GM21737 (cell line): ENCODE measurements at regions not wholly inside any gene's neighbourhood (a gene's known extent, or its start where the extent isn't known, plus 50 kb on each side); places are given as distances from the start of the nearest gene placed in this dataset.

ENCODE experiments used
- ATAC-seq: cut with Tn5 transposase; IDR thresholded peaks from one replicate; pipeline ENCODE4 v1.9.1; 2021; ENCODE audit warnings: mild to moderate bottlenecking, moderate library complexity; ENCODE audit not compliant: unreplicated experiment

DNA sequence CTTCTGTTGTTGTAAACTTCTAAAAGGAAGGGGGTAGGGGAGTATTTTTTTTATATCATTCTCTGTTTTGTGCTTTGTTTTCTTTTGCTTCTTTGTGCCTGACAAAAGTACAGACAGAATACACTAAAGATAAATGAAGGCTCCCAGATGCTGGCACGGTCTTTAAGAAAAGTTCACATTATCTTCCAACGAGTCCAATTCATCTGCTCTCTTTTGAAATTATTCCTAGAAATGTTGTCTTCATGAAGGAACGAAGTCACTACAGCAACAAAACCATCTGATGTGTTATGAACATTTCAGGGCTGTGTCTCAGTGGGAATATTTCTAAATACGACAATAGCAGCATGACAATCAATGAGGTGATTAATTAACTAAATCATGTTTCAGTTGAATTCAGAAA lies 813.8 kb upstream of the HTR2C start:
- ATAC-seq = no peak

DNA sequence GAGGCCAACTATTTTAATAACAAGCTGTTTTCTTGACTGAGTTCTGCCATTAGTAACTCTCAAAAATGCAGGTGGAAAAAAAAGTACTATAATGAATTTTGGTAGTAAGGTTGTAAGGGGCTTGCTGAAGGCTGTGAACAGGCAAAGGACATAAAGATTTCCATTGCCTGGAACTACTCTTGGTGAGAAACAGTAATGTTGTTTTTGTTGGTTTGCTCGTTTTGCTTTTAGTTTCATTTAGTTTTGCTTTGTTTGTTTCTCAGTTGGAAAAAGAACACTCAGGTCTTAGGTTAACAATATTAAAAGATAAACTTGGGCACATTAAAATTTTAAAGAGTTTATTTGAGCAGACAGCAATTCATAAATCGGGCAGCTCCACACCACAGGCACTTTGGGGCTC lies 824.5 kb upstream of the HTR2C start:
- no peak for ATAC-seq

DNA sequence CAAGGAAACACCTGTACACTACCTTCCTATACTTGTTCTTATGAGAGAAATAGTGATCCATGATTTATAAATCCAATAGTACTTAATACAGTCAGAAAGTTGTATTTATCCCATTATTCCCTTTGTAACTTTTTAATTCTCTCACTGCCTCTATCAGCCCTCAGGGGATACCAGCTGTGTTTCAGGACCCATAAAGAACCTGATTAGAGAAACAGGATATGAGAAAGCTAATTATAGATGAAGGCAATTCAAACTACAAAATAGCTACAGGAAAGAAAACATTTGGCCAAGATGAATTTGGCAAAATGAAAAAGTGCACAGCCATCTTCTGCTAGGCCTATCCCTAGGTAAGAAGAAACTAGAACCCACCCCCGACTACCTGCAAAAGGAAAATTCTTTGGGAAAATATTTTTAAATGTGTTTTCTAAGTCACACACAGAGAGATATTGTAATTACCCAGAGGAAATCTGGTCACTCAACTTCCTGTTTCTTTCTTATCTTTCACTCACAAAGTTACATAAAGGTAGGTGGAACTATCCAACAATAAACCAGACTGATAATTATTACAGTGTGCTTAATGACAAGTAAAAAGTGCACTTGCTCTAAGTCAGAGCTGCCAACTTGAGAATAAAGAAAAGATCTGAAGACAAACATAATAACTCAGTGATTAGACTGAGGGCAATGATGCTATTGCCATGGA lies 836.5 kb upstream of the HTR2C start:
- no peak for ATAC-seq

DNA sequence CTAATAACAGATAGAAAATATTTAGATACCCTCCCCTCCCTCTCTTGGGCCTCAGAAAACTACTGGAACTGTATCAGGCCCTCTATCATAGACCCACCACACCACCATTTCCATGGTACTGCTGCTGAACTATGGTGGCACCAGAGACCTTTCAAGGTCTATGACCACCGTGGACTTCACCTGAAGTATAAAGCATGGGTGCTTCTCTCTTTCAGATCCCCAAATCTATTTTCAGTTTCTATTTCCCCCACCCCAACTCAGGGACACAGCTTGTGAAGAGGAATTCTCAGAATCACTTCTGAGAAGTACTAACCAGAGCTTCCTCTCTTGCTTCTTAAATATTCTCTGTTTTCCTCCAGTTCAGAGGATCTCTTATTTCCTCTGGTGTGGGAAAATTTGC lies 840.8 kb upstream of the HTR2C start:
- ATAC-seq = no peak

DNA sequence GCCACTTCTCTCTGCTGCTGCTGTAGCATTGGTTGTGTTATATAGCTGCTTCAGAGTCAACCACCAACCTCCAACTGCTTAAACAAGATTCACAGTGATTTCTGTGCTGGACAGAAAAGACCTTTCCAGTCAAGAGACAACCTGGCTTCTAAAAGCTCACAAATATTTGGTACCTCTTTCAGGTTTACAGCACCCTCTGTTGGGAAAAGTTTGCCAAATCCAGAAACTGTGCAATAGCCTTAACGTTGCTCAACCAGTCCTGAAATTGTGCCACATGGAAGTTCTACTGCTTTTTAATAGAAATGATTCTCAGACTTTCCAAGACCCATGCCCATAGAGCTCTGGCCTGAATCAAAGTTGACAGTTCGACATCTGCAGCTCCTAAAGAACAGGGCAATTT lies 842.1 kb upstream of the HTR2C start:
- no peak for ATAC-seq

DNA sequence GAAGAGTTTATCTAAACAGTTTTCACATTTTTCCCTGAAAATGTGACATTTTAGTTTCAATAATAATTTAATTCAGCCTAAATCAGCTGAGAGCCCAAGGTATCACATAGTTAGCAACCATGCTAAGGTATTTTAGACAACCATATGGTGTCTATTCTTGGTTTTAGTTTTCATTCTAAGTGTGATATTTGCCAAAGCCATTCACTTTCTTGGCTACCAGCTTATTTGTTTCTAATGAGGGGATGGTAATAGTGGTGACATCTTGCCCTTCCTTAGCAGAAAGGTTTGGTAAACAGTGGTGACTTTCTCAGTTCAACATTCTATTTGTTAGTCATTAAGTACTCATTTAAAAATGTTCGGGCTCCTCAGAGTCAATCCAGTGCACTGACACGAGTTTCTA lies 854.9 kb upstream of the HTR2C start:
- no peak for ATAC-seq

DNA sequence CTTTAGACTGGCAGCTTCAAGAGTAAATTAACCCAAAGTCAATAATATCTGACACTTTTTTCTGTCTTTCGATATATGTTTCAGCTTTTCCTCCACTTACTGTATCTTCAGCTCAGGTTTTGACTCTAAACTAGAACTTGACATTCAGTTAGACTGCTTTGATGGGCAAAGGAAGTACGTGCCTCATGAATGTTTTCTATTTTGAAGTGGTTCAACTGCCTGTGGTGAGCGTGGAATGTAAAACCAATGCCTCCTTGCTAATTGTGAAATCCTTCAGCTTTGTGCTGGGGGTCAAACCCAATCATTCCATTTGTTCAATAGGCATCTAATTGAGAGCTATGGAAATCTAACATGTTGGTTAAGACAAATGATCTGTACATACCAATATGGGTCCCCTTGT lies 857.0 kb upstream of the HTR2C start:
- ATAC-seq = no peak

DNA sequence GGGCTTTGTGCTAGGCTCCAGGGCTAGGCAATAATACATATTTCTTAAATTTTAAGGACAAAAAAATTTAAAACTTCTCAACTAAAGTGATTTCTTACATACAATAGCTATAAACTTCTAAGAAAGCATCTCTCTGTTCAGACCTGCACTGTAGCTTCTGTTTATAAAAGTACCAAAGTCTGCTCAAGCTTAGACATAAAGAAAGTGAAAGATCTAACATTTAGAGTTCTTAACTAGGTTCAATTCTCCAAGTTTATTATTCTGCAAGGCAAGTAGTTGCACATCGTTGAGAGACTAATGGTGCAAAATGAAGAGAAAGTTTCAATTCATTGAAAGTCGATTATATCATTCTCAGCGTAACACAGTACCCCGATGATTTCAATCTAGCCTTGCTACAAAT lies 857.4 kb upstream of the HTR2C start:
- ATAC-seq = no peak

DNA sequence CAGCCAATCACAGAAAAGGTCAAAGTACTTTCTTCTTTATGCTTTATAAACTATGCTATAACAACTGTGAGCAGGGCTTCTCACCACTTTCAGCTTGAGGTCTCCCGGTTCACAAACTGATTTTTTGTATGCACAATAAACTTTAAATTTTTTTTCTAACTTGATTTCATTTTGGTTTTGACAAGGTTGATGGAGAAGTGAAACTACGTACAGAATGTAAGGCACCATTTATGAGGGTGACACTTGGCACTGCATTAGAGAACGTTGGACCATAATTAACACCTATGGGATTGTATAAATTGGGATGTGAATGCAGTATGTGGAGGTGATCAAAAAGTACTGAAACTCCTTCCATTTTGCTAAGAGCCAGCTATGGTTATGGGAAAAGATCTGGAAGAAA lies 857.9 kb upstream of the HTR2C start:
- ATAC-seq = no peak

DNA sequence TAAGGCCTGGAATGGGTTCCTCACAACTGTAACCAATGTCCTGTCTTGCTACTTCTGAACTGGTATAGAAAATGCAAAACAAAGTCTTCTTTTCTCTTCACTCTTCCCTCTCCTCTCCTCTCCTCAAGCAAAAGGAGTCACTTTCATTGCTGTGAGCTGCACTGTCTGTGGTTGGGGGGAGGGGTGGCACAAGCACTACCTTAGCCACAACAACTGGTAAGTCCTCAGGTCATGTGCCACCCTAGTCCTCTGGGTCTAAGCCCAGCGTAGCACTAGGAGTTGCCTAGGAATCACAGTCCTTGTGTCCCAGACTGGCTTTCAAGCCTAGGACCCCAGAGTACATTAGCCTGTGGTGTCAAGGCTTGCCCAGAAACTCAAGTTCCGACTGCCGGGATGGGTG lies 859.3 kb upstream of the AMOT start:
- ATAC-seq = no peak

DNA sequence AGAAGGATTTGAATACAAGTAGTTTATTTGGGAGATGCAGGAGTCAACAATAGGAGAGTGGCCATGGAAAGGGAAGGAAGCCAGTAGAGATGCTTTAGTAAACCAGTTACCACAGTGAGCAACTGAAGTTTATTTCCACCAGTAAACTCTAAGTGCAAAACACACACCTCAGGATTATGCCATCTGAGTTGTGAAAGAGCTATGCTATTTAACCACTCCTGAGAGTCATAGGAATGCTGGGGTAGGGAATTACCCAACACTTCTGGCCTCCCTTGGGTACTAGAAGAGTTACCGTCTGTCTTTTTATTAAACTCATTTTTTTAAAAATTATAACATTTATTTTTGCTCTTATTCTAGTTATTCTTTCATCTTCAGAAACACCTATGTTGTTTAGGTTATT lies 834.6 kb upstream of the AMOT start:
- no peak for ATAC-seq

DNA sequence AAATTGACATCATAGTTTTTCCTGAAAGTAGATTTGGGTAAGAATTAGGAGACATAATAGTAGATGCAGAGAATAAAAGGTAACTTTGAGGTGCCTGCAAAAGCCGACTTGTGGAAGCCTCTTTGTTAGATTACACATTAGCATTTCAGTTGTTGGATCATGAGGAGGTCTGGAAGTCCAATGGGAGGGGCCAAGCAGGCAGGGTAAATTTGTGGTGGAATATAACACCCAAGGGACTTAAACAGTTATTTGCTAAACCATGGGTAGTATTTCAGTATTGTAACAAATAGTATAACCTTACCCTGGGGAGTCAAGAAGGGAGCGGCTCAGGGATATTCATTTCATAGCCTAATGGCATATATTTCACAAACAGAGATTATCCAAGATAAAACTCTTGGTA lies 810.7 kb upstream of the AMOT start:
- ATAC-seq = no peak

DNA sequence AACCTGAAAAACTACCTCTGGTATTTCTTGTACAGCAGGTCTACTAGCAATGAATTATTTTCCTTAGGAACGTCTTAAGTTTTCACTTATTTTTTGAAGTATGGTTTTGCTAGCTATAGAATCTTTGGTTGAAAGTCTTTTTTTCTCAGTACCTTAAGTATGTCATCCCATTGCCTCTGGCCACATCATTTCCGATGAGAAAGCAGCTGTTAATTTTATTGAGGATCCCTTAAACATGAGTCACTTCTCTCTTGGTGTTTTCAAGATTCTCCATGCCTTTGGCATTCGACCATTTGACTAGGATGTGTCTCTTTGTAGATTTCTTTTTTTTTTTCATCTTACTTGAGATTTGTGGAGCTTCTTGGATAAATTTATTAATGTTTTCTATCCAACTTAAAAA lies 803.8 kb upstream of the AMOT start:
- no peak for ATAC-seq

DNA sequence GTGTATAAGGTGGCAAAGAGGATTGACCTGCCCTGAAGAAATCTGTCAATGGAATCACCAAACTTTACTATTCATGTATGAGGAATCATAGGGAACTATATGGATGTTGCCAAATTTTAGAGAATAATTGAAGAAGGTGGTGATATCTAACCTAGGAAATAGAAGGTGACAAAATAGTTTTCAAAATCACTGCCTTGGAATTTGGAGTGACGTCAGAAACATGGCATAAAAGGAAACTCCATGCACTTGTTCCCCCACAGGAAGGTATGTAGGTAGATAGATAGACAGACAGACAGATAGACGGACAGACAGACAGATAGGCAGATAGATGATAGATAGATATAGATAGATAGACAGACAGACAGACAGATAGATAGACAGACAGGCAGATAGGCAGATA lies 793.9 kb upstream of the AMOT start:
- ATAC-seq = no peak

DNA sequence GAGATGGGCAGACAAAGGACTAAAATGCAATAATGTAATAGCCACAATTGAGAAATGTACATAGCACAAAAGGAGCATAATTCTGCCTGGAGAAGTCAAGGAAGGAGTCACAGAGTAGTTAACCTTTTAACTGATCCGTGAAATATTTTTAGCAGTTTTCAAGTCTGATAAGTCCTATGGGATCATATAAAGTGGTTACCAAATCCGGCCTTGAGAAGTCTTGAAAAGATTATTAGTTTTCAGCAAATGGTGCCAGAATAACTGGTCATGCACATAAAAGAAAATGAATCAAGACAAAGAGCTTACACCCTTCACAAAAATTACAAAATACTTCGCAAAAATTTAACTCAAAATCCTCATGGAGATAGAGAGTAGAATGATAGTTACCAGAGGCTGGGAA lies 788.7 kb upstream of the AMOT start:
- no peak for ATAC-seq

DNA sequence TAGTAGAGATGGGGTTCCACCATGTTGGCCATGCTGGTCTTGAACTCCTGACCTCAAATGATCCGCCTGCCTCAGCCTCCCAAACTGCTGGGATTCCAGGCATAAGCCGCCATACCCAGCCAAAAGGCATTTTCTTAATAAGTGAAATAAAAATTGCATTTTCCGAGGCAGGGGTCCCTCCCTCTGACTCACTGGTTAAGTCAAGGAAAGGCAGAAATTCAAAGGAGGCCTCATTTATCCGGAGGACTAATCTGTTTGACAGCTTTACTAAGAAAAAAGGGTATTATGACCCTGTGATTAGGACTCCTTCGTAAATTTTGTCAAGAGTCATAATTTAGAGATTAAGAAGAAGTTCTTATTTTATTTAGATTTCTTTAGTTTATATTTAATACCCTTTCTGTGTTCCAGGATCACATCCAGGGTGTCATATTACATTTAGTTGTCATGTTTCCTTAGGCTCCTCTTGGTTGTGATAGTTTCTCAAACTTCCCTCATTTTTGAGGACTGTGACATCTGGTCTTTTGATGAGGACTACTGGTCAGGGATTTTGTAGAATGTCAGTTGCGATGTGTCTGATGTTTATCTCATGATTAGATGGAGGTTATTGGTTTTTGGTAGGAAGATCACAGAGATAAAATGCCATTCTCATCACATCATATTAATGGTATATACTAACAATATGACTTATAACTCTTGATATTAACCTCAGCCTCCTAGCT lies 753.7 kb upstream of the AMOT start:
- ATAC-seq = no peak

DNA sequence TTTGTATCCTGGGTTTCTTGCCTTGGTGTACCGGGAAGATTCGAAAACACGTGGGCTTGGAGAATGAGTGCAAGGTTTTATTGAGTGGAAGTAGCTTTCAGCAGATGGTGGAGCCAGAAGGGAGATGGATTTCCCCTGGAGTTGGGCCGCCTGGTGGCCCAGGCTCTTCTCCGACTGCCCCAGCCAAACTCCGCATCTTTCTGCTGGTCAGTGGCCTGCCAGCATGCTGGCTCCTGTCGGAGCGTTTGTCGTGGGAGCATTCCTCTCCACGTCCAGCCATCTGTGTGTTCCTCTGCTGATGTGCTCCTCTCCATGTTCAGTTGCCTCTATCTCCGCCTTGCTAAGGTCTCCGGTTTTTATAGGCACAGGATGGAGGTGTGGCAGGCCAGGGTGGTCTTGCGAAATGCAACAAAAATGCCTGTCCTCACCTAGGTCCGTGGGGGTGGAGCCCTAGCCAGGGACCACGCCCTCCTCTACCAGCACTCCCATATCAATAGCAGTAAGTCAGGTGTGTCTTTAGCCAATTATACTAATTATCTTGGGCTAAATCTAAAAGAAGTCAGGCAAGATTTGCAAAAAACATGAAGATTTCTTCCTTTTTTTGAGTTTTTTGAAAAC lies 745.8 kb upstream of the AMOT start:
- no peak for ATAC-seq

DNA sequence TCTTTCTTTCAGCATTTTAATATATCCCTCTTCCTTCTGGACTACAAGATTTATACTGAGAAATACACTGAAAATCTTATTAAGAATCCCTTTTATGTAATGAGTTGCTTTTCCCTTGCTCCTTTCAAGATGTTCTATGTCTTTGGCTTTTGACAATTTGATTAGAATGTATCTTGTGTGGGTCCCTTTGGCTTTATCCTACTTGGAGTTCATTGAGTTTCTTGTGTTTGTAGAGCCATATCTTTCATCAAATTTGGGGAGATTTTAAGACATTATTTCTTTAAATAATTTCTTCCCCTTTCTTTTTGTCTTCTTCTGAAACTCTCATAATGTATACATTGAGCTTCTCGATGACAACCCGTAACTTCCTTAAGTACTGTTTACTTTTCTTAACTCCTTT lies 739.9 kb upstream of the AMOT start:
- no peak for ATAC-seq

DNA sequence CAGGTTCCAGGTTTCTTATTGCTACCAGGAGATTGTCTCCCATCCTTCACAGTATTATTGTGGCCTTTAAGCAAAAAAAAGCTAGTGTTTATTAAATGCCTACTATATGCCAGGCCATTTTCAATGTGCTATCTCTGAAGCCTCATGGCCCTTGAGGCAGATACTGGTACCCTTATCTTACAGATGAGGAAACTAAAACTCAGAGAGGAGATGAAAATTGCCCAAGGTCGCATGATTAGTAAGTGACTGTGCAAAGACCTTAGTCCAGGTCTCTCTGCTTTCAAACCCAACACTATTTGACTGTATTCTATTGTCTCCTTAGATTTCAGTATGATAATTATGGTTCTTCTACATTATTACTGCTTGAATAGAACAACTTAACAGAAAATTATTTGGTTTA lies 717.9 kb upstream of the AMOT start:
- no peak for ATAC-seq

DNA sequence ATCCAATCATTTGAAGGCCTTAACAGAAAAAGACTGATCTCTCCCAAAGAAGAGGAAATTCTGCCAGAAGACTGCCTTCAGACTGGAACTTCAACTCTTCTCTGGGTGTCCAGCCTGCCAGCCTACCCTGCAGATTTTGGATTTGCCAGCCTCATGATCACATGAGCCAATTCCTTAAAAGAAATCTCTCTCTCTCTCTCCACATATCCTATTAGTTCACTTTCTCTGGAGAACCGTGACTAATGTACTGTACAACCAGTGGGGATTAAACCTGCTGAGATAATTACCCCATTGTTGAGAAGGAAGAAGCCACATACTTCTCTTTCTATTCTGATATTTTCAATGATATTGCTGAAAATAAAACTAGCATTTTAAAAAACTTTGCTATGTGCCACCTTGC lies 711.3 kb upstream of the AMOT start:
- no peak for ATAC-seq

DNA sequence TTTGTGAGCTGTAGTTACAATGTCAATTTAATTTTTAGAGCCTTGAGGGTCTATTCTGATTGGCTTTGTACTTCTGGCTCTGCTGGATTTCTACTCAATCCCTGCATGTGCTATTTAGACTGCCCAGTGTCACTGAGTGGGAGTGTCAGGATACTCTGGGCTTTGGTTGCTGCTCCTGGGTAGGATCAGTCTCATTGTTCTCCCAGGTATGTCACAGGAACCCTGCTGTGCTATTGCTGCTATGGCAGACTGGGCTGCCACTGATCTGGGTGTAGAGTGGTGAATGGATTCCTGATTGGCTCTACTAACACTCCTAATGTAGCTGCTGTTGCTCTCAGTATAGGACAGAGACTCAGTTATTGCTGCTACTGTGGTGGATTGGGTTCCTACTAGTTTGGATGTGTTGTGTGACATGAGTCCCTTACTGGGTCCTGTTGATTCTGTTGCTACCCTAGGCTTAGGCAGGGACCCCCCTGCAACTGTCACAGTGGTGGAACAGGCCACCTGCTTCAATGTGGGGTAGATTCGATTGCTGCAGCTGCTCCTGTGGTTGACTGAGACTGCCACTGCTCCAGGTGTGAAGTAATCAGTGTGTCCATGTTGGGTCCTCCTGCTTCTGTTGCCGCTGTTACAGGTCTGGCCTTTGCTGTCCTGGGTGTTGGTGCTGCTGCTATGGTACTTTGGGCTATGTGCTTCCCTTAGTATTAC lies 707.8 kb upstream of the AMOT start:
- ATAC-seq = no peak

DNA sequence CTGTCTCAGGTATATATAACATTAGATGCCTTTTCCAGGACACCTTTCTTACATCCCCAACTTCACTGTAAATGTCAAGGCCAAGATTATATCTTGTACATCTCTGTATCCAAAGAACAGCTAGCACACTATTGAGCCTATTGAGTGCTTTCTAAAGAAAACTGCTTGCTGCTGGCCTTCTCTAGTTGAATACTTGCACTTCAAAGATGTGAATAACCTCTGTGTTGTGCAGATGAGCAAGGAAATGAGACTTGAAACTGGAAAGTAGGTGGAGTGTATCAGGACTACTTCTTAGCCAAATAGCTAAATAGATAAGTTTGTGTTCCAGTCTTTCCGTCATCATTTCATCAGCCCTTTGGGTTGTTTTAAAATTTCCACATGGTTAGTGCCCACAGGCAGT lies 704.4 kb upstream of the AMOT start:
- ATAC-seq = no peak
